Psoas muscle (tissue), 7 donors: ENCODE measurements at regions not wholly inside any gene's neighbourhood (a gene's known extent, or its start where the extent isn't known, plus 50 kb on each side); places are given as distances from the start of the nearest gene placed in this dataset.

Experiments used
- ATAC-seq, 4 donors: fragments of 200-7000 bp; cut with Tn5 transposase; one replicate each; pipeline ENCODE4 v1.9.1; 2020; ENCODE audit warnings: moderate library complexity in 3 of 4, mild to moderate bottlenecking in 2 of 4
- DNase-seq, 2 donors: peaks; one replicate each; pipeline ENCODE4 v3.0.0-alpha.2; 2020
- H3K27ac ChIP-seq: fragments of 200-600 bp; one replicate; pipeline ENCODE4 v1.8.0; 2022
- H3K27me3 ChIP-seq, 3 donors: fragments of 200-600 bp in 1 of 3; one replicate each; pipeline versions ENCODE4 v1.6.1 to v1.8.0; 2013 to 2022; ENCODE audit warnings: low read length in 2 of 3, mild to moderate bottlenecking in 2 of 3, moderate library complexity in 1 of 3; ENCODE audit not compliant: insufficient read depth in 3 of 3
- H3K36me3 ChIP-seq, 2 donors: fragments of 200-600 bp in 1 of 2; one replicate each; pipeline versions ENCODE4 v1.6.1 to v1.8.0; 2013 to 2022; ENCODE audit warnings: low read depth in 1 of 2, mild to moderate bottlenecking in 1 of 2, moderate library complexity in 1 of 2; ENCODE audit not compliant: insufficient read depth in 1 of 2
- H3K4me1 ChIP-seq: fragments of 200-600 bp; one replicate; pipeline ENCODE4 v1.8.0; 2022
- H3K4me3 ChIP-seq: fragments of 200-600 bp; one replicate; pipeline ENCODE4 v1.8.0; 2022; ENCODE audit warnings: mild to moderate bottlenecking
- H3K9me3 ChIP-seq: fragments of 200-600 bp; one replicate; pipeline ENCODE4 v1.8.0; 2022
- CTCF ChIP-seq: fragments of 200-600 bp; IDR thresholded peaks from one replicate; pipeline ENCODE4 v1.8.0; 2022; ENCODE audit warnings: antibody characterized with exemption
- WGBS, 3 donors: extraction: QIAGEN DNeasy Blood & Tissue Kit; methylation state at CpG; one replicate each; pipeline versions ENCODE4 v1.1.6 to v1.1.7; 2013; 5-methylcytosine and 5-hydroxymethylcytosine counted together
- intact Hi-C, 2 donors: fragments of 100-400 bp; cut with DNase I; formaldehyde crosslinking; loops; one replicate each; pipeline versions ENCODE4 v1.11.0 to v1.14.2; 2022
- donor health status: healthy with polysubstance abuse.
- donor health status: DM: no; HTN: no; CAD: no; lungs with moderate emphysema.
- donor health status: Bipolar disorder and iron deficiency.
- donor health status: healthy.
- donor health status: DM: yes; HTN: yes; CAD: no.
- donor health status: DM: no; HTN: no; CAD: no.
- donor health status: DM: yes; HTN: yes; CAD: no.

DNA sequence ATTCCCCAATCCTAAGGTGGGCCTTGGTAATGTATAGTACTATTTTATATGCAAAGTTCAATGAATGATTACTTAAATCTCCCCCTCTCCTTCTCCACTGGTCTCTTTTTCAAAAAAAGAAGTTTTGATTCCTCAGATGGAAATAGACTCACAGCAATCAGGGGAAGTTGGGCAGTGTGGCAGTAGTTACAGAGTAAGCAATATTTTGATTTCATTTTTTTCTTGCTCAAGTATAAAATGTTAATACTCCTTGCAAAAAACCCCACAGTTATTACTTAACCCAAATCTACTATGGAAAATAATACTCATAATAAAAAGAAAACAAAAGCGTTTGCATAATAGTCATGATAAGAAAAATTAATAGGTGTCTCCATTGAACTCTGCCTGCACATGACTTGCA lies 56.9 kb upstream of the CXCL8 start:
- ATAC-seq = no peak
- H3K36me3 ChIP-seq = no peaks in the 10 kb centered on the region
- WGBS, 3 donors = 87 to 93% (median 88%) methylated on average over 1 of the region's 1 CpG
- no peaks in the 10 kb centered on the region for H3K27me3 ChIP-seq
- intact Hi-C loops = no loop called here
- H3K27ac ChIP-seq = no peak overlapping the region
- H3K4me1 ChIP-seq = no peaks in the 10 kb centered on the region
- no peak for TF ChIP-seq CTCF
- no peak overlapping the region for H3K4me3 ChIP-seq
- no peak for DNase-seq
- H3K9me3 ChIP-seq = no peaks in the 10 kb centered on the region

GRCh38 chr4:73684097-73684496 lies 56.3 kb upstream of the CXCL8 start:
- H3K36me3 ChIP-seq = no peaks in the 10 kb centered on the region
- no peak for ATAC-seq
- intact Hi-C loops = no loop called here
- 0% methylated on average over 1 of the region's 1 CpG for WGBS, 3 donors
- TF ChIP-seq CTCF = no peak
- H3K9me3 ChIP-seq = no peaks in the 10 kb centered on the region
- no peak overlapping the region for H3K4me3 ChIP-seq
- H3K27ac ChIP-seq = no peak overlapping the region
- no peaks in the 10 kb centered on the region for H3K27me3 ChIP-seq
- no peaks in the 10 kb centered on the region for H3K4me1 ChIP-seq
- DNase-seq = no peak

- no peak for TF ChIP-seq CTCF
- WGBS, 3 donors = 73 to 84% (median 83%) methylated on average over 1 of the region's 1 CpG
- Histone ChIP-seq H3K36me3 (no peaks in the 10 kb centered on the region), H3K4me1 (no peaks in the 10 kb centered on the region), H3K27ac (no peak overlapping the region), H3K9me3 (no peaks in the 10 kb centered on the region), H3K4me3 (no peak overlapping the region), H3K27me3 (no peaks in the 10 kb centered on the region)
- no peak for DNase-seq
- intact Hi-C loops = no loop called here
- no peak for ATAC-seq
These were observed 55.3 kb upstream of the CXCL8 start for GRCh38 chr4:73685052-73685451.

GRCh38 chr4:73687421-73687820 lies 52.9 kb upstream of the CXCL8 start:
- no peak for DNase-seq
- Histone ChIP-seq H3K4me1 (no peaks in the 10 kb centered on the region), H3K9me3 (no peaks in the 10 kb centered on the region), H3K27ac (no peak overlapping the region), H3K4me3 (no peak overlapping the region), H3K27me3 (no peaks in the 10 kb centered on the region), H3K36me3 (no peaks in the 10 kb centered on the region)
- intact Hi-C loops = no loop called here
- TF ChIP-seq CTCF = no peak
- WGBS, 3 donors = 98 to 100% (median 99%) methylated on average over 1 of the region's 1 CpG
- ATAC-seq = no peak

- ATAC-seq = no peak
These were observed 50.2 kb upstream of the CXCL8 start for GRCh38 chr4:73690051-73690738.

More at GRCh38 chr4:73690051-73690738, 50.2 kb upstream of the CXCL8 start:
- no peak for DNase-seq
- intact Hi-C loops = no loop called here
- TF ChIP-seq CTCF = no peak
- Histone ChIP-seq H3K27ac (no peak overlapping the region), H3K36me3 (no peaks in the 10 kb centered on the region), H3K27me3 (no peaks in the 10 kb centered on the region), H3K9me3 (no peaks in the 10 kb centered on the region), H3K4me3 (no peak overlapping the region), H3K4me1 (no peaks in the 10 kb centered on the region)
